ENCODE measurements at regions not wholly inside any gene's neighbourhood (a gene's known extent, or its start where the extent isn't known, plus 50 kb on each side); places are given as distances from the start of the nearest gene placed in this dataset.

- DNase-seq, result no peak
- intact Hi-C loops (cut with DNase I; ENCODE audit: low total_unique reads), result no loop called here
- TF ChIP-seq, protein P1, sequence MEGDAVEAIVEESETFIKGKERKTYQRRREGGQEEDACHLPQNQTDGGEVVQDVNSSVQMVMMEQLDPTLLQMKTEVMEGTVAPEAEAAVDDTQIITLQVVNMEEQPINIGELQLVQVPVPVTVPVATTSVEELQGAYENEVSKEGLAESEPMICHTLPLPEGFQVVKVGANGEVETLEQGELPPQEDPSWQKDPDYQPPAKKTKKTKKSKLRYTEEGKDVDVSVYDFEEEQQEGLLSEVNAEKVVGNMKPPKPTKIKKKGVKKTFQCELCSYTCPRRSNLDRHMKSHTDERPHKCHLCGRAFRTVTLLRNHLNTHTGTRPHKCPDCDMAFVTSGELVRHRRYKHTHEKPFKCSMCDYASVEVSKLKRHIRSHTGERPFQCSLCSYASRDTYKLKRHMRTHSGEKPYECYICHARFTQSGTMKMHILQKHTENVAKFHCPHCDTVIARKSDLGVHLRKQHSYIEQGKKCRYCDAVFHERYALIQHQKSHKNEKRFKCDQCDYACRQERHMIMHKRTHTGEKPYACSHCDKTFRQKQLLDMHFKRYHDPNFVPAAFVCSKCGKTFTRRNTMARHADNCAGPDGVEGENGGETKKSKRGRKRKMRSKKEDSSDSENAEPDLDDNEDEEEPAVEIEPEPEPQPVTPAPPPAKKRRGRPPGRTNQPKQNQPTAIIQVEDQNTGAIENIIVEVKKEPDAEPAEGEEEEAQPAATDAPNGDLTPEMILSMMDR (IDR thresholded peaks at IDR 0.05 in 8 of 11, conservative IDR thresholded peaks at IDR 0.05 in 3 of 11), result no peak
- no peak for TF ChIP-seq POLR2AphosphoS5 (IDR thresholded peaks at IDR 0.05)
- no peak for TF ChIP-seq POLR2A (IDR thresholded peaks at IDR 0.05)
- H3K36me3 ChIP-seq, result no peaks in the 10 kb centered on the region
- H3K4me3 ChIP-seq, result no peak overlapping the region
- H3K27ac ChIP-seq, result no peak overlapping the region
- 92 to 98% (median 92%) methylated on average over 4 of the region's 4 CpGs for WGBS, 5 donors
- H3K27me3 ChIP-seq (replicated peaks in 1 of 7), result no peaks in the 10 kb centered on the region
- no peaks in the 10 kb centered on the region for H3K4me1 ChIP-seq
- H3K9me3 ChIP-seq, result no peaks in the 10 kb centered on the region
Measured at GRCh38 chr2:71844967-71845366, 302.7 kb downstream of the CYP26B1 start.

GRCh38 chr2:71843391-71843850, 304.2 kb downstream of the CYP26B1 start:
- Histone ChIP-seq H3K9me3 (no peaks in the 10 kb centered on the region), H3K4me1 (no peaks in the 10 kb centered on the region), H3K36me3 (no peaks in the 10 kb centered on the region), H3K27ac (no peak overlapping the region), H3K4me3 (no peak overlapping the region), H3K27me3 (replicated peaks in 1 of 7) (no peaks in the 10 kb centered on the region)
- TF ChIP-seq, protein P1 (IDR thresholded peaks at IDR 0.05 in 8 of 11, conservative IDR thresholded peaks at IDR 0.05 in 3 of 11), result no peak
- no peak for TF ChIP-seq POLR2AphosphoS5 (IDR thresholded peaks at IDR 0.05)
- no peak for TF ChIP-seq POLR2A (IDR thresholded peaks at IDR 0.05)
- intact Hi-C loops (cut with DNase I; ENCODE audit: low total_unique reads), result no loop called here
- 63 to 87% (median 78%) methylated on average over 3 of the region's 3 CpGs for WGBS, 5 donors
- DNase-seq, result peak; percentile 32

DNA sequence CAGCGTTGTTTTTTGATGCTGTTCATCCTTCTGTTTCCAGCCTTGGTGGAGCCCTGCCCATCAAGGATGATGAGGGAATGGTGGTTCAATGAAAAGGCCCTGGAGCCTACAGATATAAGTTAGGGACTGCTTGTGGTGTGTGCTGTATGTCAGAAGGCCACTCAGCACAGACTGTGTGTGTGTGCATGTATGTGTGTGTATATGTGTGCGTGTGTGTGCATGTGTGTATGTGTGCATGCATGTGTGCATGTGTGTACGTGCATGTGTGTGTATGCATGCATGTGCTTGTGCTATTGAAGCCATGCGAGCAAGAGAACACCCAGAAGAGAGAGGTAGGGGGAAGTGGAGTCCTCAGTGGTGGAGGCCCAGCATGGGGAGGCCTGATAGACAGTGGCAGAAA, 304.9 kb downstream of the CYP26B1 start:
- intact Hi-C loops (cut with DNase I; ENCODE audit: low total_unique reads), result no loop called here
- Histone ChIP-seq H3K9me3 (no peaks in the 10 kb centered on the region), H3K4me1 (no peaks in the 10 kb centered on the region), H3K36me3 (no peaks in the 10 kb centered on the region), H3K4me3 (no peak overlapping the region), H3K27ac (no peak overlapping the region), H3K27me3 (replicated peaks in 1 of 7) (no peaks in the 10 kb centered on the region)
- WGBS, 5 donors, result 88 to 95% (median 94%) methylated on average over 4 of the region's 4 CpGs
- TF ChIP-seq POLR2AphosphoS5 (IDR thresholded peaks at IDR 0.05) (no peak), POLR2A (IDR thresholded peaks at IDR 0.05) (no peak)
- TF ChIP-seq, protein P1 (IDR thresholded peaks at IDR 0.05 in 8 of 11, conservative IDR thresholded peaks at IDR 0.05 in 3 of 11), result no peak
- DNase-seq, result no peak

GRCh38 chr2:71839826-71840225, 307.8 kb downstream of the CYP26B1 start:
- WGBS, 5 donors, result 76 to 90% (median 81%) methylated on average over 2 of the region's 2 CpGs
- intact Hi-C loops (cut with DNase I; ENCODE audit: low total_unique reads), result no loop called here
- H3K4me1 ChIP-seq, result no peaks in the 10 kb centered on the region
- H3K27me3 ChIP-seq (replicated peaks in 1 of 7), result no peaks in the 10 kb centered on the region
- no peaks in the 10 kb centered on the region for H3K36me3 ChIP-seq
- H3K4me3 ChIP-seq, result no peak overlapping the region
- TF ChIP-seq, protein P1 (IDR thresholded peaks at IDR 0.05 in 8 of 11, conservative IDR thresholded peaks at IDR 0.05 in 3 of 11), result no peak
- TF ChIP-seq POLR2A (IDR thresholded peaks at IDR 0.05), result no peak
- no peak for TF ChIP-seq POLR2AphosphoS5 (IDR thresholded peaks at IDR 0.05)
- H3K9me3 ChIP-seq, result no peaks in the 10 kb centered on the region
- H3K27ac ChIP-seq, result no peak overlapping the region
- DNase-seq, result no peak

Measured in spleen (tissue), 11 donors.